ENCODE measurements at regions not wholly inside any gene's neighbourhood (a gene's known extent, or its start where the extent isn't known, plus 50 kb on each side); places are given as distances from the start of the nearest gene placed in this dataset.
A peak's percentile ranks its signal among the peaks of the same experiment; 100 is the strongest.

DNA sequence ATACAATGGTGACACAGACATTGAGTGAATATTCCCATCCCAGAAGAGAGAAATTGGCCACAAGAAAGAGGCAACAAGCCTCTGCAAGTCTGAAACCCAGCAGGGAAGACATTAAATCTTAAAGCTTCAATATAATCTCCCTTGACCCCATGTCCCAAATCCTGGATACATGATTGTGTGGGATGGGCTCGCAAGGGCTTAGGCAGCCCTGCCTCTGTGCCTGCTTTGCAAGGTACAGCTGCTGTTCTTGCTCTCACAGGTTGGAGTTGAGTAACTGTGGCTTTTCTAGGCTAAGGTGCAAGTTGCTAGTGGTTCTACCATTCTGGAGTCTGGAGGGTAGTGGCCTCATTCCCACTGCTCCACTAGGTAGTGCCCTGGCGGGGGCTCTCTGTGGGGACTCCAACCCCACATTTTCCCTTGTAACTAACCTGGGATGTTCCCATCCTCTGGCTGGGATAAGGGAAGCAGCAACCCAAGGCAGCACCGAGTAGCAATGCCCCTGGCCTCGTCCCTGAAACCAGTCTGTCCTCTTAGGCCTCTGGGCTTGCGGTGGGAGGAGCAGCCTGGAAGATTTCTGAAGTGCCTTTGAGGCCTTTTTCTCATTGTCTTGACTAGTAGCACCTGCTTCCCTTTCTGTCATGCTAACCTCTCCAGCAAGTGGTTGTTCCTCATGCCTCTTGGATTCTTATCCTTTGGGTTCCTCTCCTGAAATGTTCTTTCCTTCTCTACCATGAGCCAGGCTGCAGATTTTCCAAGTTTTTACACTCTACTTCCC, 90.0 kb downstream of the FAM174B start:
- DNase-seq: no peak

DNA sequence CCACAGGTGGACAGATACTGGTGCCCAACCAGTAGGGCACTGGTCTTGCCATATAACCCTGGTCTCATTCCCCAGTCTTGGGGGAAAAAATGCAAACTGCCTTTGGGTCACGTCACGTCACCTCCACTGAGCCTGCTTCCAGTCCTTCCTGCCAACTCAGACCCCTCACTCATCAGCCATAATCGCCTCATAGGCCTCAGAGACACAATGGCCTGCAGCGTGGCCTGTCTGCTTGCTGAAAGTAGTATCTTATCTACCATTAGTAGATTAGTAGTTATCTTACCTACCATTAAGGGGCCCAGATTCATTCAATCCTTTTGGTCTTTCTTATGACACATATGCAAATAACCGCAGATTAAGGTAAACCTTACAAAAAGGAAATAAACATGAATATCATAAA, 93.8 kb downstream of the FAM174B start:
- no peak for DNase-seq

DNA sequence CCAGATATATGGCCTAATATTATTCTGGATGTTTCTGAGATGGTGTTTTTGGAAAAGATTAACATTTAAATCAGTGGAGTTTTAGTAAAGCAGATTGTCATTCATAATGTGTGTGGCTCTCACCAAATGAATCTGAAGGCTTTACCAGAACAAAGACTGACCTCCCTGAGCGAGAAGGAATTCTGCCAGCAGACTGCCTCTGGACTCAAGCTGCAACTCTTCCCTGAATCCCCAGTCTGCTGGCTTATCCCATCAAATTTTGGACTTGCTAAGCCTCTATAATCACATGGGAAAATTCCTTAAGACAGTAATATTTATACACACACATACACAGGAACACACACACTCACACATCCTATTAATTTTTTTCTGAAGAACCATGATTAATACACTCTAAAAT, 102.3 kb downstream of the FAM174B start:
- no peak for DNase-seq

DNA sequence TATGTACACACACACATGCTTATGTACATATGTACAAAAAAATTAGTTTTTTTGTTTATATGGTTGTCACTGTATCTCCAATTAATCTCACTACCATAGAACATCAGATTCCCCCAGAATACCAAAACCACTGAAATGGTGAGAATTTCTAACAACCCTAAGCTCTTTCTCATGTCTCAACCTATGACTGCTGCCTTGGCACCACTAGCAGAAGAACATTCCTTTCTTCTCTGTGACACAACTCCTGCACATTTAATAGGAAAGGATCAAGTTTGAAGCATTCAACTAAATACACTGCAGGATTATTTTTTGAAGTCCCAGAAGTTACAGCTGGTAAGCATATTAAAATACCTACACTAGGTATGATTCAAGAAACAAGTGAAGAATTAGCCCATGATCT, 109.6 kb downstream of the FAM174B start:
- no peak for DNase-seq

DNA sequence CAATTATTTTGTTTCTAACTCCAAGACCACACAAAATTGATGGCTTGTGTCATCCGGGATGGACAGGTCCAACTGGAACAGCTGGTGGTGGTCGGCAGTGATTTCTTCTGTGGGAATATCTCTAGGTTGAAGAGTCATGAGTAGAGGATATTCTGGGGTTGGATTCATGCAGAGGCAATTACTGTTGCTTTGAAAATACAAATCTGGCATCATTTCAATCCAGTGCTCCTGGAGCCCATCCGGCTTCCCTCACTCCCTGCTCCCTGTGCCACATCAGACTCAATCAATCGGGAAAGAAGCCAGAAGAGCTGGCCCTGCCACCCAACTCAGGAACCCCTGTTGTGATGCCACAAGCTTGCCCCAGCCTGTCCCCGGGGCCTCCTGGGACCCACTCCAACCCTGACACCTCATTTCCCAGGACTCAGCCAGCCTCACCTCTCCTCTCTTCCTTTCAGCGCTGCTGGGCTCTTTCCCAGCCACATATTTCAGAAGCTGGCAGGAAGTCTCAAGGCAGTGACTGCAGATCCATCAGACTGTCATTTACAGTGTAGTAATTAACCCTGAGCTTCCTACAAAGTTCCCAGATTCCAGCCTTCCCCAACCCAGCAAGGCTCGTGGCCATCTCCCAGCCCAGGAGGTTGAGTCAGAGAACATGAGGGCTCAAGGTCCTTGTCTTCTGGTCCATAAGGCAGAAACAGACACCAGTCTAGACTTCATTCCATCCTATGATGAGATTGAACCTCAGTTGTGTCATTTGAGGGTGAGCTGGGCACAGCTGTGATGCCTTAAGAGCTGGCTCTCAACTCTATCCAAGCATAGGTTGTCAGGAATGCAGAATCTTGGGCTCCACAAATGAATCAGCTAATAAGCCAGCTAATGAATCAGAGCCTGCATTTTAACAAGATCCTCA, 114.0 kb downstream of the FAM174B start:
- DNase-seq: no peak

DNA sequence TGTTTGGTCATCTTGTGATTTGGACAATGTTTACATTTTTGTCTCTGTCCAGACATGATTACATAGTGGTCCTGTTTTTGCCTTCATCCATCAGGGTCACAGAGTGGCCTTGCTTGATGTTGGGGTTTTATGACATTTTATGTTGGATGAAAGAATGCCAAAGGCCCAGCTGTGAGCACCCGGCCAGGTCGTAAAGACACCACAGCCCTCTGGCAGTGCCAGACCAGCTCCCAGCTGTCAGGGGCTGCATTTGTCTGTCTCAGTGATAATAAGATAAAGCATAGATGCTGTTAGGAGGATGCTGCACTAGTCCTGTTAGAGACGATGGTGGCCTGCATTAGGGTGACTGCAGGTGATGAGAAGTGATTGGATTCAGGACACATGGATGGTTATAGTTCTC, 117.5 kb downstream of the FAM174B start:
- no peak for DNase-seq

DNA sequence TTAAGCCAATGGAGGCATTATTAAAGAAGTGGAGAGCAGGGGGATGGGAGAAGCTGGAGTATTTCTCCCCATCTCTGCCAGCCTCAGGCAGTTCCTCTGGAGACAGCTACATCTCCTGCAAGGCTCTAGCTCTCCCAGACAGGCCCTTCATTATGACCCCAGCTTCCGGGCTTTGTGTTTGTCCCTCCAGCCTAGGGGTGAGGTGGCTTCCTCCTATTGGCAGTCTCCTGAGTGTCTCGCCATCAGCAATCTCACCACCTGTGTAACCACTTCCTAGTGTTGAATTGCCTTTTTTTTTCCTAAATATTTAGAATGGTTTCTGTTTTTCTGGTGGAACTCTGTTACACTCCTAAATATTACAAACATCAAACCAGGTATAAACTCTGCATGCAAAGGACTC, 122.3 kb downstream of the FAM174B start:
- DNase-seq: no peak

DNA sequence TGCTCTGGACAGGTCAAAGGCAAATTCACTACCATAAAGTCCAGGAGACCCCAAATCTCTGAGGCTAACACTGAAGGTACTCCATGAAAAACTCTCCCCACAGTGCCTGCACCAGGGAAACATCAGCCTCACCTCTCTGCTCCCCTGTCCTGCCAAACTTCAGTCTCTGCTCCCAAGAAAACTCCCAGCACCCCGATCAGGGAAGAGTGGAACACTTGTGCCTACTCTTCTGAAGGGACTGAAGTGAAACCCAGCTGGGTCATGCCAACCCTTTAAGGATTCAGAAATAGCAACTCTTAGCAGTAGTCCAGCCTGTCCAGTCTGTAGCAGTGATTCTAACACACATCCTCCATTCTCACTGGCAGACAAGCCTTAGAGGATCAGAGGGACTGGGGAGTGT, 124.2 kb downstream of the FAM174B start:
- no peak for DNase-seq

DNA sequence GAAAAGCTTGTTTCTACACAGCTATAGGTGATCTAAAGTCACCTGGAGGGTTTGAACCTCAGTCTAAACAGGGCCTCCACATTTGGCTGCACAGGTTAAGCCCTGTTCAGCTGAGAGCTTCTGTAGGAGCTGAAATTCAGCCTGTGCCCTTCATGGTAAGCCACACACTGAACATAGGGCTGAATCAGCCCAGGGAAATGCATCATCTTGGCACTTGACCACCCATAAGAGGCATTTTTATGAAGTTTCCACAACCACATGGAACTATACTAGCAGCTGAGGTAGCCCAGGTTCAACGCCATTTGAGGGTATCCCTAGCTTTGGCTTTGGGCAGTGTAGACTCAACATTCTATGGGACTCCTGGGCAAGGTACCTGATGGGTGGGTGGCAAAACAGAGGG, 126.8 kb downstream of the FAM174B start:
- DNase-seq: no peak

DNA sequence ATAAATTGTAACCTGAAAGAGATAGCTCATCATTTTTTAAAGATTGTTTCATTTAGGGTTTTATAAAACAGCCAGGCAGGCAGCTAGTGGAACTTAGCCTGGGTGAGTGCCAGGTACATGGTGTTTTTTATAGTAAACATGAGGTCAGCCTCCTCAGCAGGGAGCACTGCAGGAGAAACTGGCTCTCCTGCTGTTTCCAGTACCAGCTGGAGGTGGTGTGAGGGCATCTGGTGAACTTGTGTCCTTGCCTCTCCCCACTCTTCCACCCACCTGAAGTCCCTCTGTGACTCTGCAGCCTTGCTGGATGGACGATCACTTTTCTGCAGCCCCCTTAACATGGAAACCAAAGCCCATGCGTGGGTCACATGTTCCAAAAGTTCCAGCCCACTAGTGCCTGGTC, 128.4 kb downstream of the FAM174B start:
- DNase-seq: no peak

DNA sequence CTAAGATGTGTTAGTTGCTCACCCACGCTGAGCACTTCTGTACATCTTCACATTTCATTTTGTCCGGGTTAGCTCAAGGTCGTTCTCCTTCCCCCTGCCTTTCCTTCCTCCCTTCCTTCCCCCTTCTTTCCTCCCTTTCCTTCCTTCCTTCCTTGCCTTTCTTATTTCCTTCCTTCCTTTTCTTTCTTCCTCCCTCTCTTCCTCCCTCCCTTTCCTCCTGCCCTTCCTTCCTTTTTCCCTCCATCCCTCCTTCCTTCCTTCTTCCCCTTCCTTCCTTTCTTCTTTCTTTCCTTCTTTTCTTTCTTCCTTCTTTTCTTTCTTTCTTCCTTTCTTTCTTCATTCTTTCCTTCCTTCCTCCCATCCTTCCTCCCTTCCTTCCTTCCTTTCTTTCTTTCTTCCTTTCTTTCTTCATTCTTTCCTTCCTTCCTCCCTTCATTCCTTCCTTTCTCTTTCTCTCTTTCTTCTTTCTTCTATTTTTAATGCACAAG, 129.8 kb downstream of the FAM174B start:
- no peak for DNase-seq

DNA sequence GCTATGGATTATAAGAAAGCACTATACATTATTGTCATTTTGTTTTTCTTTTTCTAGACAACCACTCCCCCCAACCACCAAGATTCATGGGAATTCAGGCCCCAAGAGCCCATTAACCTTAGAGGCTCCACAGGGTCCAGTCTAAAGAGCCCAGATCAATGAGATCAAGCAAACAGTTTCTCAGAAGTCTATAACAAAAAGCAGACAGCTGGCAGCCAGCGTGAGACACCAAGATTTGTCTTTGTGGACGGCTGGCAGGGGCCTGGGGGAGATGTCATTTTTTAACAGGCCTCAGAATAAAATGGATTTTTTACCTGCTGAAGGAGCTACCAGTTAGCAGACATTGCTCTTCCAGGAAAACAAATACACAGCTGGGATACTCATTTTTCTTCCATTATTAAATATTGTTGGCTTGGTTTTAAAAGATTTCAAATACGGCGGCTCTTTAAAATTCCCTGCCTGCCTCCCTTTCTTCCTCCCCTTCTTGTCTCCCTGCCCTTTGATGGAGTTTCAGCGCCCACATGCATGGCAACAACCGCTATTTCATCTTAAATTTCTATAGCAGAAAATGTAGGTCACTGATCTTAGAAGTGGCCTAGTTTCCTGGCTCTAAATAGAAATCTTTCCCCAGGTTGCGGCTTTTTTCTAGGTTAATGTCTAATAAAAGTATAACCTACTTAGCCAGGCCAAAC, 130.6 kb downstream of the FAM174B start:
- DNase-seq: no peak

DNA sequence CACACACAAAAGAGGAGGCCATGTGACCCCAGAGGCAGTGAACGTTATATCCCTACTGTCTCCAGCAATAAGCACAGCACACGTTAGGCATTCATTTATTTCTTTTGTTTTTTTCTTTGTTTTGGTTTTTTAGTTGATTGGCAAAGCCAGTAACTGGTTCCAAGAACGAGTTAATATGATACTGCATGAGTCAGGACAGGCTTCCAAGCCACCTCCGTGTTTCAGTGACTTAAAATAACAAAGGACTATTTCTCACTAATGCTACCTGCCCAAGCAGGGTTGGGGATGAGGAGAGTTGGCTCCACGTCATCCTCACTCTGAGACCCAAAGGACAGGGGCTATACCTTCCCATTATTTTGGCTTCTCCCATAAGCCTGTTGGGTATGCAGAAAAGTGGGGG, 130.5 kb downstream of the ST8SIA2 start:
- no peak for DNase-seq

DNA sequence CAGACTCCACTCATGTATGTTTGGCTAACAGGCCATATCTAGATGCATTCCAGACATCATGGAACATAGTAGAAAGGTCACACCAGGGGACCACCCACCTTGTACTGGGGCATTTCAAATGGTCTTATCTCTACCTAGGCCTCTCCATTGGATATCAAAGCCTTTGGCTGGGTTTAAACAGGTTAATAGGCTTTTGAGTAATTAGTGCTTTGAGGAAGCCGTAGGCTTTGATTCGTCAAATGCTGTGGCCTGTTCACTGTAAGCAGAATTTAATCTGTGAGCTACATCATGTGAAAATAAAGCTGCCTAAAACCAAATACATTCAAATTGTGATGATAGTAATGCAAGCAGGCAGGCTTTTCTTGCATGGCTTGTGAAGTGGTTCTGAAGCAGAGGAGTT, 129.5 kb downstream of the ST8SIA2 start:
- no peak for DNase-seq

DNA sequence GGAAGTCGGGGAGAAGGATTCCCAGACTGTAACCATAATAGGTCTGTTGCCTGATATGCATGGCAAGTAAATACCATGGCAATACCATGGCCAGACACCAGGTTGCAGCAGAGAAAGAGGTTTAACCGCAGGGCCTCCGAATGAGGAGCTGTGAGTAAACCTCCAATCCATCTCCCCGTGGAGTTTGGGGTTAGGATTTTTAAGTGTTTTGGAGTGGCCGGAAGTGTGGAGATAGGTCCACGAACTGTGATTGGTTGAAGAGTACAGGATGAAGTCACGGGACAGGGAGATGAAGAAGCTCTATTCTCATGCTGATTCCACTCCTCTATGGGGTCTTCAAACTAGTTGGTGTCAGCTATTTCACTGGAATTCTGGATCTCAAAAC, 127.9 kb downstream of the ST8SIA2 start:
- DNase-seq: peak; percentile 67

DNA sequence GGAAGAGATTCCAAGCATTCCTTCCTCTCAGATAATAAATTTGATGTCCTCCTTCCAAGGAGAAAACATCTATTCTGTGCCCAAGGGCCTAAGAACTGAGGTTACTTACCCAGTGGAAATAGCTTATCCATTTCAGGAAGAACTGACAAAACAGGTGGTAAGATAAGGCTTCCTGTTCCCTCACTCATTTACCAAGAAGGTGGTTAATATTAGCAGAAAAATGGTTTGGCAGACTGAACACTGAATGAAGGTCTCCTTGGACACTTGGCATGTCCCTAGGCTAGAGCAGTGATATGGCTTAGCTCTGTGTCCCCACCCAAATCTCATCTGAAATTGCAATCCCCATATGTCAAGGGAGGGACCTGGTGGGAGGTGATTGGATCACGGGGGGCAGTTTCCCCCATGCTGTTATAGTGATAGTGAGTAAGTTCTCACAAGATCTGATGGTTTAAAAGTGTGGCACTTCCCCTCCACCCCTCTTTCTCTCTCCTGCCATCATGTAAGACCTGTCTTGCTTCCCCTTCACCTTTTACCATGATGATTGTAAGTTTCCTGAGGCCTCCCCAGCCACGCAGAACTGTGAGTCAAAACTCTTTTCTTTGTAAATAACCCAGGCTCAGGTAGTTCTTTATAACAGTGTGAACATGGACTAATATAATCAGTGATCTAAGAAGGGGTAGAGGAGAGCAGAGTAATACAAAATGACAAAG, 127.4 kb downstream of the ST8SIA2 start:
- no peak for DNase-seq

DNA sequence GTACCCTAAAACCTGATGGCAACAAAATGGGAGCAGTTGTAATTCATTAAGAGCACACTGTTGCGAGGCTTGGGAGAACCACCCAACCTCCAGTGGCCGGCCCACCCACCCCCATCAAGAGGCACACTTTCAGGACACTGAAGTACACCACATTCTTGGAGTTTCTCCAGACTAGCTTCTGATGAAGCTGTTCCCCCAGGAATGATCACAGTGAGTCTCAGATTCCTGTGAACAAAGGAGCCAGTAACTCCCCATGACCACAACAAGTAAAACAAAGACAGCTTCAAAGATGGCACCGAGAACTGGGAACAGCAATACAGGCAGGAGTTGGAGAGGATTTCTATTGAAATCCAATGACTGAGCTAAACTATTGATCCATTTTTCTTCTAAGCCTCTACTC, 126.0 kb downstream of the ST8SIA2 start:
- no peak for DNase-seq
